Transverse colon (tissue), 3 donors: ENCODE measurements at regions not wholly inside any gene's neighbourhood (a gene's known extent, or its start where the extent isn't known, plus 50 kb on each side); places are given as distances from the start of the nearest gene placed in this dataset.

Experiments
- POLR2A ChIP-seq: fragments of 450-650 bp; IDR thresholded peaks from one replicate; pipeline ENCODE4 v1.6.1; 2016; ENCODE audit warnings: antibody characterized with exemption, mild to moderate bottlenecking, moderate library complexity
- TF ChIP-seq, protein P1 (sequence below), 5 experiments: fragments of 200-600 bp in 3 of 5; fragments of 450-650 bp in 2 of 5; sonication (generic) in 3 of 5; IDR thresholded peaks; 1 replicate in 2 of 5; 2 replicates in 3 of 5; pipeline ENCODE4 v1.5.1; 2016 to 2017; ENCODE audit warnings: antibody characterized with exemption in 5 of 5, inconsistent platforms in 3 of 5, mild to moderate bottlenecking in 2 of 5, moderate library complexity in 1 of 5

DNA sequence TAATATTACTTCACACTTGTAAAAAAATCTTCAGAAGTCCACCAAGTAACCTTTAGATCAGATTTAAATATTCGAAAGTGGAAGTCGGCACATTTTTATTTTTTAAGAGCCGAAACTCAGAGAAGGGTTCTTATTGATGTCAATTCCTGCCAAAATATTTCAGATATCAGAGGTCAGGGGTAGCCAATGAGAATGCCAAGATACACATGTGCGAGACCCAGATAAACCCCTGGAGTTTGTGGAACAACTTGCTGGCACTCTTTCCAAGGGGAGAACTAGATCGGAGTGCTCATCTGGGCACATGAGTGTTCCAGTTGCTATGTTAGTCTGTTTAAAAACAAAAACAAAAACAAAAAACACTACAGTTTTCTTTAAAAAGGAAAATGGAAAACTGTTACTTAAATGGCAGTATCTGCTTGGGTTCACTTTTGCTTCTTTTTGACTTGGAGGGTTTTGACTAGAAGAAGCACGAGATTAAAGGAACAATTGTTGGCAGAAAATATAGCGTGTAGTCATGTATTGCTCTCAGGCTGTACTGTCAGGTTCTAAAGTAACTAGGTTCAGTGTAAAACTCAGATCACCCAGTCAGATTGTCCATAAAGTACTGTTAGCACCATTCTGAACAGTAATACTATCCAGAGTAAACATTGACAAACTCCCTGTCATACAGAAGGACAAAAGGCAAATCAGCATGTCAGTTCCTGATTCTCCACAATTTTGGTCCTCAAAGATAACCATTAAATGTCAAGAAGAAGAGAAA, 188.0 kb upstream of the PACRGL start:
- TF ChIP-seq, protein P1, sequence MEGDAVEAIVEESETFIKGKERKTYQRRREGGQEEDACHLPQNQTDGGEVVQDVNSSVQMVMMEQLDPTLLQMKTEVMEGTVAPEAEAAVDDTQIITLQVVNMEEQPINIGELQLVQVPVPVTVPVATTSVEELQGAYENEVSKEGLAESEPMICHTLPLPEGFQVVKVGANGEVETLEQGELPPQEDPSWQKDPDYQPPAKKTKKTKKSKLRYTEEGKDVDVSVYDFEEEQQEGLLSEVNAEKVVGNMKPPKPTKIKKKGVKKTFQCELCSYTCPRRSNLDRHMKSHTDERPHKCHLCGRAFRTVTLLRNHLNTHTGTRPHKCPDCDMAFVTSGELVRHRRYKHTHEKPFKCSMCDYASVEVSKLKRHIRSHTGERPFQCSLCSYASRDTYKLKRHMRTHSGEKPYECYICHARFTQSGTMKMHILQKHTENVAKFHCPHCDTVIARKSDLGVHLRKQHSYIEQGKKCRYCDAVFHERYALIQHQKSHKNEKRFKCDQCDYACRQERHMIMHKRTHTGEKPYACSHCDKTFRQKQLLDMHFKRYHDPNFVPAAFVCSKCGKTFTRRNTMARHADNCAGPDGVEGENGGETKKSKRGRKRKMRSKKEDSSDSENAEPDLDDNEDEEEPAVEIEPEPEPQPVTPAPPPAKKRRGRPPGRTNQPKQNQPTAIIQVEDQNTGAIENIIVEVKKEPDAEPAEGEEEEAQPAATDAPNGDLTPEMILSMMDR (IDR thresholded peaks at IDR 0.05) = no peak
- TF ChIP-seq POLR2A = no peak
